ENCODE measurements at regions not wholly inside any gene's neighbourhood (a gene's known extent, or its start where the extent isn't known, plus 50 kb on each side); places are given as distances from the start of the nearest gene placed in this dataset.

DNA sequence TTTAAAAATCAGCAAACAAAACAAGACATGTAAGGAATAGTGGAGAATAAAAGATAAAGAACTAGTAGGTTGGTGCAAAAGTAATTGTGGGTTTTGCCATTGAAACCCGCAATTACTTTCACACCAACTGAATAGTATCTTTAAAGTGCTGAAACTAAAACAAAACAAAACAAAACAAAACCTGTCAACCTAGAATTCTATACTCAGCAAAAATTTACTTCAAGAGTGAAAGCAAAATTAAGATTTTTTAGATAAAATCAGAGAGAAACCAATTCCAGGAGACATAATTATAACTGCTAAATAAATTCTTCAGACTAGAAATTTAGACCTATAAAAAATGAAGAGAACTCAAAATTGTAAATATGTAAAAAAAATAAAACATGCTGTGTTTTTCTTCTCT is 114.0 kb upstream of the TSPAN2 start:
- no peak for DNase-seq

- no peak for DNase-seq
Observed at GRCh38 chr1:115201598-115201997, 112.3 kb upstream of the TSPAN2 start.

DNA sequence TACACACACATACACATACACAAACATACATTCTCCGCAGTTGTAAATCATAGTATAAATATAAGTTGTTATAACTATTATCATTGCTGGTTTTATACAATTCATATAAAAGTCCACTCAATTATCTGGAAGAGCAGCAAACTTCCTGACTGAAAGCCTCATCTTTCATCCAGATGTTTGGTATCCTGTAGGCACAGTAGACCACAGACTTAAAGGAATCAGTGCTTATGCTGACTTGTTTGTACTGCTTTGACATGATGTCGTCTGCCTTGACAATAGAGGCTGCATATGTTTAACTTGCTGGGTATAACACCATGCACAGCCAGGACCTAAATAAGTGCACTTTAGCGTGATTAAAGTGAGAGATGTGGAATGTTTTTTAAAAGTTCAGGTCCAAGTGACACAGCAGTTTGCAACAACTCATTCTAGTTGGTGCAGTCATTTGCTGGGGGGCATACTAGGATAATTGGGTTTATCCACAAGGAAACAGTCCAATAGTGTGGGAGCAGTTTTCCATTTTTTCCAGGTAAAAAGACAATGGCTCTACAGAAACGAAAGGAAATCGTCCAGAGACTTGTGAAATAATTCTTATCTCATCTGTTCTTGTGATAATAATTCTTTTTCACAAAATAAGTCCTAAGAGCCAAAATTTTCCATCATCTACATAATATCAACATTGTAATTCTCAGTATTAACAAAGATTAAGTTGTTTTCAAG is 110.3 kb upstream of the TSPAN2 start:
- DNase-seq, result no peak

DNA sequence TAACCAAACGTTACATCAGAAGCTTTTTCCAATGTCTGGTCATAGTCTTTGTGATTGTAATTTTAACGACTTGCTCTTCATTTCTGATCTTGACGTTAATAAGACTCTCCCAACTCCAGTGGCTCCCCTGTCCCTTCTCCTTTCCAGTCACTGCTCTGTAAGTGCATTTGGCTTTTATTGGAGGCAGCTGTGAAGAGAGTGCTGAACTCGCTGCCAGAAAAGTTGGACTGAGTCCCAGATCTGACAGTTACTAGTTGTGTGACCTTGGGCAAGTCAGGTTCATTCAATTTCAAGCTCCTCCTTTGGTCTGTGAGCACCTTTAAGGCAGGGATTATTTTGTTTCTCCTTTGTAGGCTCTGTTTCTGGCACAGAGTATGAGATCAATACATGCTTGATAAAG is 109.6 kb upstream of the TSPAN2 start:
- DNase-seq, result no peak

DNA sequence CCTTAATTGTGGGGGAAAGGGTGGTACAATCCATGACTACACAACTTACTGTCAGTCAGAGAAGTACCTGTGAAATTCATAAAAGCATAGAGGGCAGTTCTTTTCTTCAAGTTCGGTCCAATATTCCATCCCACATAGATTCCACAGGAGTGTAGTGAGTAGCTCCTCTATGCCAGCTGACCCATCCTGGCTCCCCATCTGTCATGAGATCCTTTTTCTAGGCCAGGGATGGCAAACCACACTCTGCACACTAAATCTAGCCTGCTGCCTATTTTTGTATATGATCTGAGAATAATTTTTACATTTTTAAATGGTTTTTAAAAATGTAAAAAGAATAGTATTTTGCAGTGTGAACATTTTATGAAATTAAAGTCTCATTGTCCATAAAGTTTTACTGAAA is 107.0 kb upstream of the TSPAN2 start:
- DNase-seq, result no peak

- no peak for DNase-seq
Observed at GRCh38 chr1:115194506-115194905, 105.2 kb upstream of the TSPAN2 start.

GRCh38 chr1:115193046-115193828 is 103.9 kb upstream of the TSPAN2 start:
- no peak for DNase-seq

DNA sequence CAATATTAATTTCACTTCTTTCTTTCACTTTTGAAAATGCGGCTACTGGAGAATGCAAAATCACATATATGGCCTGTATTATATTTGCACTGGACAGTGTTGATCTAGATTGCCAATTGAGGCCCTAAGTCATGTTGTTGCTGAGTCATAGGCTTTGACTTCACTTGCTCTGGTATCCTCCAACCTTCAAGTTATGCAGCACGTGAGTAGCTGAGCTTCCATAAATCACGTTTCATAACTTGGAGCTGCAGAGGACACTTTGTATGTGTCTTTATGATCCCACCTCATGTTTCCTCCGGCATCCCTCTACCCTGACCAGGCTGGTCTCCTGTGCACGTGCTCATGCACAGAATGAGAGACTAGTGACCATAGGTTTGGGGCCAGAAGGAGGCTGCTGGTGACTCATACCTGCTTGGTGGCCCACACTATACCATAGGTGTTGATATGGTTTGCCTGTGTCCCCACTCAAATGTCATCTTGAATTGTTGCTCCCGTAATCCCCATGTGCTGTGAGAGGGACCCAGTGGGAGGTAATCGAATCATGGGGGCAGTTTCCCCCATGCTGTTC is 103.0 kb upstream of the TSPAN2 start:
- DNase-seq, result no peak

GRCh38 chr1:115191691-115192090 is 102.4 kb upstream of the TSPAN2 start:
- no peak for DNase-seq

- no peak for DNase-seq
Observed at GRCh38 chr1:115190540-115191170, 101.4 kb upstream of the TSPAN2 start.

DNA sequence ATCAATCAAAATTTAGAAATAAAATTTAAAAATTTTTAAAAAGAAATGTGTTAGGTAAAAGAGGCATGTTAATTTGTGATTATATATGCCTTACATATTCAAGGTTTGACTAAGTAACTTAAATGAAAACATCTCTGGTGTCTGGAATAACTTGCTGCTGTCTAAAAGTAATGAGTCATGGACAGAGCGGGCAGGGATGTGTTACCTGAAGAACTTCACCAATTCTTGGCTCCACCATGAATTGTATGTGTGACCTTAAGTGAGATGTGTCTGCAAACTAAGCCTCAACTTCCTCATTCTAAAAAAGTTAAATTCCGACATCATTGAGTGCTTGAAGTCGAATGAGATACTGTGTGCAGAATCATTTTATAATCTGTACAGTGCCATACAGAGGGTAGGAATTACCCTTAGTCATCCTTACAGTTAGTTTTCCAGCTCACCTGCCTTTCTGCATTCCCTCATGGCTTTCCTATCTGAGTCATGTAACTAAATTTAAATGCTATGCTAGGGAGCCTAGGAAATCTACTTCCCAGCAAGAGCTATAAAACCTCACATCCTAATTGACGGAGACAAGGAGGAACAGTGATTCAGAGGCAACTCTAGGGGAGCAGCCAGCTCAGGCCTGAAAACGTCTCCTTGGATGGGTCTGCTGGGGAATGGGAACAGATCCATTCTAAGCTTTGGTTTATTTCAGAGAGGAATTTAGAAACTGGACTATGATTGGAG is 100.7 kb upstream of the TSPAN2 start:
- DNase-seq, result no peak

GRCh38 chr1:115188680-115189395 is 99.5 kb upstream of the TSPAN2 start:
- DNase-seq, result no peak

DNA sequence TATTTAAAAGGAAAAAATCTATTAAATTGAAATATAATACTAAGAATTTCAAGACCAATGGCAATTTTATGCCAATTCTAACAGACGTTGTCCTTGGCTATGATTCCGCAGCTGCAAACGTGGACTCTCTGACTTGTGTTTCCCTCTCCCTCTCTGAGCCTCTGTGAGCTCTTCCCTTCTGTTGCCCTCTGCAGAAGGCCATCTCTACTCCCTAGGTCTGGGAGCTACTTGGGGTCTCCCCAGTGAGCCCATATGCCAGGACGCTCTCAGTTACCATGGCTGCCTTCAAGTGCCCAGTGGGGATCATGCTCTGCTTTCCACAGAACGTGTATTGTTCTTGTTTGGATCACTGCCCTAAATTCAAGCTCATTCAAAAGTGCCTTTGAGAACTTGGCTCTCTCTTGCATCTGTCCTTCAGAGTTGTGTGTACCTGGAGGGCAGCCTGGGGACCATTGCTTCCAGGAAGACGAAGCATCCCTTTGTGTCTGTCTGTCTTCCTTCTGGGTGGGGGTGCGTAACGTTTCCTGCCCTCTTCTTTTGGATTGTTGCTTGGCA is 97.5 kb upstream of the TSPAN2 start:
- DNase-seq, result no peak

DNA sequence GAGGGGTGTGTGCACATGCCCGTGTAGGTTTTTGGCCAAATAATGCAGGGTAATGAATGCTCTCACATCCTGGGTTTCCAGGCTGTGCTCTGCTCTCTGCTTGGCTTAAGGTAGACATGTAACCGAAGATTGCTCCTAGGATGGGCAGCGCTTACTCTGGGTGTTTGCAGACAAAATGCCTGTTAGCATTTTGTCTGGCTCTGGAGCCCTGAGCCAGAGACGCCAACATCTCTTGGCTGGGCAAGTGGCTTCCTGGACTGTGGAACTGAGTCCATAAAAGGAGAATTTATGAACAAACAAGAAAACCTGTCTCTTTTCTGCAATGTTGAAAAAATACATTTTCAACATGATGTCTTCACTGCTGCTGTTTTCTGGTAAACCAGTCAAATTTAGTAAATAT is 96.0 kb upstream of the TSPAN2 start:
- DNase-seq, result no peak

DNA sequence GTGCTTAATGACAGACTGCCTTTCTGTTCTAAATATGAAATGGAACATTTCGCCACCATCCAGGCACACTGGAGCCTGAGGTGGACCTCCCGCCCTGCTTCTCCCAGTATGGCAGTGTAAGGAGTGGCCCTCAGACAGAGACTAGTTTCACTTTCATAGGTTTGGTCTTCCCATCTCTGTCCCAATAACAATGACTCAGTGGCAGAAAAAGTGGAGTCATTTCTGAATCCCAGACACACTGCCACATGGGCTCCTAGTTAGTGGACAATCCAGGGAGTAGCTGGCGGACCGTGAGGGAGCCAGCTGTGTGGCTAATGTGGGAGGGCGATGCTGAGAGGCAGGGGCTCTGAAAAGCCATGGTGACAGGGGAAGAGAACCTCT is 95.6 kb upstream of the TSPAN2 start:
- no peak for DNase-seq

GRCh38 chr1:115184260-115184950 is 95.1 kb upstream of the TSPAN2 start:
- no peak for DNase-seq

DNA sequence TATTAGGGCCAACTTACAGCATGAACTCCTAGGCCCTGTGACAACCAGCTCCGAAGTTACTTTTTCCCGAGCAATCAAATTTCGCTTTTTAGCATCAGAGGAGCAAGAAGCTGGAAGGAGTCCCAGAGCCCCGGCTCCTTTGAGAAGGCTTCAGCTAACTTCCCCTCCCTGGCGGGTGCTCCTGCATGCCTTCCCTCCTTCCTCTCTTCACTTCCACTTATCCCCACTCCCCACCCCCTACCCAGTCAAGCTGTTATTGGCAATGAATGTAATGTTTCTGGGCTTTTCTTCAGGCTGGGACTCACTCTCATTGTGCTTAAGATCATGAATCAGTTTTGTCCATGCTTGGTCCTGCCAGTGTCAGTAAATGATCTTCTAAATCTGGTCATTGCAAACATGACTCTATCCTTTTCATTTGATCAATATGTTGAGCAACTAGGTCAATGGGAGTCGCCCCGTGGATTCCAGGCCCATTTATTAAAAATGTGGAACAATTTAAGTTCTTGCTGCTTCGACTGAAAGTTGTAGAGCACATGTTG is 94.5 kb upstream of the TSPAN2 start:
- peak; percentile 17 for DNase-seq

- DNase-seq, result no peak
Observed at GRCh38 chr1:115183158-115183557, 93.9 kb upstream of the TSPAN2 start.

- no peak for DNase-seq
Observed at GRCh38 chr1:115182012-115182715, 92.9 kb upstream of the TSPAN2 start.

- DNase-seq, result no peak
Observed at GRCh38 chr1:115181231-115181630, 91.9 kb upstream of the TSPAN2 start.
